HCT116 (cell line): ENCODE measurements at regions not wholly inside any gene's neighbourhood (a gene's known extent, or its start where the extent isn't known, plus 50 kb on each side); places are given as distances from the start of the nearest gene placed in this dataset.

ENCODE experiments used
- ATAC-seq: fragments of 200-7000 bp; cut with Tn5 transposase; 2 replicates; pipeline ENCODE4 v1.9.1; 2020; ENCODE audit warnings: mild to moderate bottlenecking, moderate library complexity
- BruUV-seq: library from RNA; stranded (reverse); fragments of 400-500 nt; replicated peaks from 2 replicates; lab custom pipeline; 2021; lab: Mats Ljungman, UMichigan
- CTCF ChIA-PET: fragments of 300-600 bp; sonication (Branson Sonifier 250); formaldehyde crosslinking; loops from one replicate; lab custom pipeline; 2021; ENCODE audit warnings: antibody characterized with exemption; lab: Charles Lee
- POLR2A ChIA-PET: fragments of 300-600, 350-600 bp; sonication (Branson Sonifier 250); formaldehyde crosslinking; loops from one replicate; lab custom pipeline; 2021; ENCODE audit warnings: antibody characterized with exemption; lab: Charles Lee
- RAD21 ChIA-PET, 2 experiments: fragments of 300-600 bp; sonication (Branson Sonifier 250); formaldehyde crosslinking; loops; one replicate each; lab custom pipeline; 2023; ENCODE audit warnings: low total read pairs in 2 of 2; ENCODE audit not compliant: uncharacterized antibody in 2 of 2, unreplicated experiment in 2 of 2, low non-redundant PET in 1 of 2; lab: Charles Lee
- DNase-seq: peaks from one replicate; pipeline ENCODE4 v3.0.0-alpha.2; 2010; ENCODE audit warnings: low read depth, low spot score
- H2AFZ ChIP-seq: fragments of 200-600 bp; shearing (Covaris generic), sonication (generic); 2 replicates; pipeline ENCODE4 v1.6.1; 2017; ENCODE audit warnings: low read depth, mixed run types, mixed read lengths, antibody characterized with exemption, low read length; ENCODE audit not compliant: poor library complexity, severe bottlenecking
- H3K27ac ChIP-seq: 2 replicates; pipeline ENCODE4 v1.5.1; 2012; ENCODE audit warnings: low read depth, low read length
- H3K27me3 ChIP-seq: fragments of 200-600 bp; sonication (generic); 2 replicates; pipeline ENCODE4 v1.6.1; 2016; ENCODE audit warnings: mixed run types, low read length, mixed read lengths; ENCODE audit not compliant: insufficient read depth
- H3K36me3 ChIP-seq, 2 experiments: fragments of 200-500 bp in 1 of 2; fragments of 200-600 bp in 1 of 2; sonication (Bioruptor generic) in 1 of 2; sonication (generic) in 1 of 2; 2 replicates each; pipeline versions ENCODE4 v1.5.1 to v1.6.1; 2014 to 2016; ENCODE audit warnings: low read length in 2 of 2, inconsistent platforms in 1 of 2, mixed read lengths in 1 of 2, mixed run types in 1 of 2; ENCODE audit not compliant: insufficient read depth in 2 of 2, control insufficient read depth in 1 of 2
- H3K4me1 ChIP-seq, 2 experiments: fragments of 200-600 bp in 1 of 2; sonication (generic) in 1 of 2; 2 replicates each; pipeline versions ENCODE4 v1.5.1 to v1.6.1; 2012 to 2017; ENCODE audit warnings: low read length in 2 of 2, inconsistent platforms in 1 of 2, mild to moderate bottlenecking in 1 of 2, mixed read lengths in 1 of 2, mixed run types in 1 of 2, moderate library complexity in 1 of 2; ENCODE audit not compliant: insufficient read depth in 2 of 2, control insufficient read depth in 1 of 2
- H3K4me2 ChIP-seq: fragments of 200-600 bp; sonication (generic); 2 replicates; pipeline ENCODE4 v1.6.1; 2017; ENCODE audit warnings: mixed run types, low read length, mixed read lengths
- H3K4me3 ChIP-seq, 2 experiments: fragments of 200-600 bp in 1 of 2; sonication (generic) in 1 of 2; replicated peaks in 1 of 2; 2 replicates each; pipeline ENCODE4 v1.5.1; 2011 to 2016; ENCODE audit warnings: low read length in 2 of 2, control low read depth in 1 of 2, low read depth in 1 of 2, mild to moderate bottlenecking in 1 of 2, mixed read lengths in 1 of 2, mixed run types in 1 of 2
- H3K79me2 ChIP-seq: fragments of 200-600 bp; sonication (generic); 2 replicates; pipeline ENCODE4 v1.6.1; 2017; ENCODE audit warnings: mild to moderate bottlenecking, mixed run types, low read length, moderate library complexity, mixed read lengths; ENCODE audit not compliant: insufficient read depth
- H3K9ac ChIP-seq: fragments of 200-600 bp; sonication (generic); 2 replicates; pipeline ENCODE4 v1.6.1; 2016; ENCODE audit warnings: low read length, mixed read lengths
- H3K9me2 ChIP-seq: fragments of 200-600 bp; sonication (generic), shearing (Covaris generic); 2 replicates; pipeline ENCODE4 v1.6.1; 2017; ENCODE audit warnings: mixed run types, mild to moderate bottlenecking, moderate library complexity; ENCODE audit not compliant: insufficient read depth
- H3K9me3 ChIP-seq, 2 experiments: fragments of 200-500 bp in 1 of 2; fragments of 200-600 bp in 1 of 2; sonication (Bioruptor generic) in 1 of 2; sonication (generic) in 1 of 2; 2 replicates each; pipeline ENCODE4 v1.6.1; 2014 to 2017; ENCODE audit warnings: low read length in 2 of 2, mixed read lengths in 2 of 2, inconsistent platforms in 1 of 2, low read depth in 1 of 2, mild to moderate bottlenecking in 1 of 2, mixed run types in 1 of 2, moderate library complexity in 1 of 2; ENCODE audit not compliant: control insufficient read depth in 1 of 2, insufficient read depth in 1 of 2
- H4K20me1 ChIP-seq: fragments of 200-600 bp; sonication (generic), shearing (Covaris generic); 2 replicates; pipeline ENCODE4 v1.6.1; 2017; ENCODE audit warnings: mixed run types, mild to moderate bottlenecking, moderate library complexity; ENCODE audit not compliant: insufficient read depth
- CBX3 ChIP-seq: IDR thresholded peaks from 2 replicates; pipeline ENCODE4 v1.6.1; 2012; ENCODE audit warnings: low read depth
- CEBPB ChIP-seq: IDR thresholded peaks from 2 replicates; pipeline ENCODE4 v1.6.1; 2012; ENCODE audit warnings: low read depth
- EGR1 ChIP-seq: IDR thresholded peaks from 2 replicates; pipeline ENCODE4 v1.6.1; 2012; ENCODE audit warnings: low read depth
- ELF1 ChIP-seq: IDR thresholded peaks from 2 replicates; pipeline ENCODE4 v1.6.1; 2012; ENCODE audit warnings: low read depth, borderline replicate concordance
- EZH2phosphoT487 ChIP-seq: fragments of 200-600 bp; IDR thresholded peaks from 2 replicates; pipeline ENCODE4 v1.6.1; 2018; ENCODE audit warnings: antibody characterized with exemption, borderline replicate concordance
- JUND ChIP-seq: IDR thresholded peaks from 2 replicates; pipeline ENCODE4 v1.6.1; 2012
- POLR2A ChIP-seq: IDR thresholded peaks from 2 replicates; pipeline ENCODE4 v1.7.0; 2011; ENCODE audit warnings: borderline replicate concordance; ENCODE audit not compliant: insufficient read depth, insufficient read length; ENCODE audit errors: extremely low read depth
- POLR2AphosphoS5 ChIP-seq: IDR thresholded peaks from 2 replicates; pipeline ENCODE4 v1.6.1; 2011; ENCODE audit warnings: mild to moderate bottlenecking, low read depth, low read length, moderate library complexity
- SP1 ChIP-seq: IDR thresholded peaks from 2 replicates; pipeline ENCODE4 v1.6.1; 2012; ENCODE audit warnings: low read depth
- SRF ChIP-seq: IDR thresholded peaks from 2 replicates; pipeline ENCODE4 v1.6.1; 2012; ENCODE audit warnings: low read depth
- TCF7L2 ChIP-seq: IDR thresholded peaks from 2 replicates; pipeline ENCODE4 v1.7.0; 2011; ENCODE audit warnings: borderline replicate concordance, inconsistent platforms; ENCODE audit not compliant: insufficient read depth, insufficient read length; ENCODE audit errors: extremely low read depth
- YY1 ChIP-seq: IDR thresholded peaks from 2 replicates; pipeline ENCODE4 v1.6.1; 2011; ENCODE audit warnings: low read length, low read depth, moderate library complexity, mild to moderate bottlenecking; ENCODE audit not compliant: insufficient replicate concordance; ENCODE audit errors: extremely low read depth
- ZFX ChIP-seq: fragments of 450-650 bp; IDR thresholded peaks from 2 replicates; pipeline ENCODE4 v1.6.1; 2017
- ZNF274 ChIP-seq: fragments of 200-500 bp; sonication (Bioruptor generic); IDR thresholded peaks from 2 replicates; pipeline ENCODE4 v1.6.1; 2014; ENCODE audit warnings: mild to moderate bottlenecking, low read depth, low read length, inconsistent platforms
- intact Hi-C: fragments of 100-400 bp; cut with micrococcal nuclease; formaldehyde crosslinking; loops from 2 replicates; pipeline ENCODE4 v1.10.0; 2022
- TF ChIP-seq, protein P1 (sequence below): IDR thresholded peaks from 2 replicates; pipeline ENCODE4 v1.6.1; 2011; ENCODE audit warnings: mild to moderate bottlenecking, low read length, moderate library complexity; ENCODE audit not compliant: insufficient replicate concordance; ENCODE audit errors: extremely low read depth
- TF ChIP-seq, protein P2 (sequence below): IDR thresholded peaks from 2 replicates; pipeline ENCODE4 v1.6.1; 2012
- TF ChIP-seq, protein P3 (sequence below): IDR thresholded peaks from 2 replicates; pipeline ENCODE4 v1.6.1; 2012; ENCODE audit warnings: low read depth
- TF ChIP-seq, protein P4 (sequence below): IDR thresholded peaks from 2 replicates; pipeline ENCODE4 v1.6.1; 2012
- TF ChIP-seq, protein P5 (sequence below), 3 experiments: fragments of 200-600 bp in 1 of 3; sonication (generic) in 1 of 3; IDR thresholded peaks in 2 of 3; conservative IDR thresholded peaks in 1 of 3; 2 replicates each; pipeline ENCODE4 v1.5.1; 2012 to 2017; ENCODE audit warnings: low read depth in 2 of 3, low read length in 2 of 3, antibody characterized with exemption in 1 of 3, borderline replicate concordance in 1 of 3, control low read depth in 1 of 3, mild to moderate bottlenecking in 1 of 3, mixed read lengths in 1 of 3, mixed run types in 1 of 3, moderate library complexity in 1 of 3; ENCODE audit not compliant: insufficient read depth in 1 of 3

DNA sequence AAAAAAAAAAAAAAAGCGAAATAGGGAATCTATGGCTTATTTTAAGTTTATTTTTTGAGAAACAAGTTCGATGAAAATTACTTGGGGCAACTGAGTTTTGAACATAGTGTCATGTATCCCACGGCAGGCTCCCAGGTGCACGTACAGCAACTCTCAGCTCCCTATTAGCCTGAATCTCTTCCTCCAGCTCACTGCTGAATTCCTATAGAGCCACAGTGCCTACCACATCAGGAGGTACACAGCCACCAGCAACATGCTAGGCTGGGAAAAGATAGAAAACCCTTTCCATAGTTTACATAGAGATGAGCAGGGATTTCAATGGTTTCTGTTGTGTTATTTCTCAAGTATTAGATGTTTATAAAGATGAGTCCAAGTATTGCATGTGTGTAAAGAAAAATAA, 115.9 kb upstream of the RGMB start:
- H3K27me3 ChIP-seq: no peaks in the 10 kb centered on the region
- RAD21 ChIA-PET: no interaction called here
- no peak overlapping the region for H3K4me3 ChIP-seq
- H2AFZ ChIP-seq: no peak overlapping the region
- H3K4me2 ChIP-seq: no peak overlapping the region
- H3K4me1 ChIP-seq: no peaks in the 10 kb centered on the region
- CTCF ChIA-PET: no interaction called here
- H3K9me2 ChIP-seq: no peaks in the 10 kb centered on the region
- intact Hi-C loops: no loop called here
- H3K9ac ChIP-seq: no peak overlapping the region
- TF ChIP-seq ELF1 (no peak), ZFX (no peak), SP1 (no peak), YY1 (no peak), CEBPB (no peak), POLR2AphosphoS5 (no peak), JUND (no peak), POLR2A (no peak), ZNF274 (no peak), CBX3 (no peak), EGR1 (no peak), SRF (no peak), EZH2phosphoT487 (no peak), TCF7L2 (no peak)
- TF ChIP-seq, protein P1, sequence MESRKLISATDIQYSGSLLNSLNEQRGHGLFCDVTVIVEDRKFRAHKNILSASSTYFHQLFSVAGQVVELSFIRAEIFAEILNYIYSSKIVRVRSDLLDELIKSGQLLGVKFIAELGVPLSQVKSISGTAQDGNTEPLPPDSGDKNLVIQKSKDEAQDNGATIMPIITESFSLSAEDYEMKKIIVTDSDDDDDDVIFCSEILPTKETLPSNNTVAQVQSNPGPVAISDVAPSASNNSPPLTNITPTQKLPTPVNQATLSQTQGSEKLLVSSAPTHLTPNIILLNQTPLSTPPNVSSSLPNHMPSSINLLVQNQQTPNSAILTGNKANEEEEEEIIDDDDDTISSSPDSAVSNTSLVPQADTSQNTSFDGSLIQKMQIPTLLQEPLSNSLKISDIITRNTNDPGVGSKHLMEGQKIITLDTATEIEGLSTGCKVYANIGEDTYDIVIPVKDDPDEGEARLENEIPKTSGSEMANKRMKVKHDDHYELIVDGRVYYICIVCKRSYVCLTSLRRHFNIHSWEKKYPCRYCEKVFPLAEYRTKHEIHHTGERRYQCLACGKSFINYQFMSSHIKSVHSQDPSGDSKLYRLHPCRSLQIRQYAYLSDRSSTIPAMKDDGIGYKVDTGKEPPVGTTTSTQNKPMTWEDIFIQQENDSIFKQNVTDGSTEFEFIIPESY: no peak
- TF ChIP-seq, protein P2, sequence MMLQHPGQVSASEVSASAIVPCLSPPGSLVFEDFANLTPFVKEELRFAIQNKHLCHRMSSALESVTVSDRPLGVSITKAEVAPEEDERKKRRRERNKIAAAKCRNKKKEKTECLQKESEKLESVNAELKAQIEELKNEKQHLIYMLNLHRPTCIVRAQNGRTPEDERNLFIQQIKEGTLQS: no peak
- TF ChIP-seq, protein P3, sequence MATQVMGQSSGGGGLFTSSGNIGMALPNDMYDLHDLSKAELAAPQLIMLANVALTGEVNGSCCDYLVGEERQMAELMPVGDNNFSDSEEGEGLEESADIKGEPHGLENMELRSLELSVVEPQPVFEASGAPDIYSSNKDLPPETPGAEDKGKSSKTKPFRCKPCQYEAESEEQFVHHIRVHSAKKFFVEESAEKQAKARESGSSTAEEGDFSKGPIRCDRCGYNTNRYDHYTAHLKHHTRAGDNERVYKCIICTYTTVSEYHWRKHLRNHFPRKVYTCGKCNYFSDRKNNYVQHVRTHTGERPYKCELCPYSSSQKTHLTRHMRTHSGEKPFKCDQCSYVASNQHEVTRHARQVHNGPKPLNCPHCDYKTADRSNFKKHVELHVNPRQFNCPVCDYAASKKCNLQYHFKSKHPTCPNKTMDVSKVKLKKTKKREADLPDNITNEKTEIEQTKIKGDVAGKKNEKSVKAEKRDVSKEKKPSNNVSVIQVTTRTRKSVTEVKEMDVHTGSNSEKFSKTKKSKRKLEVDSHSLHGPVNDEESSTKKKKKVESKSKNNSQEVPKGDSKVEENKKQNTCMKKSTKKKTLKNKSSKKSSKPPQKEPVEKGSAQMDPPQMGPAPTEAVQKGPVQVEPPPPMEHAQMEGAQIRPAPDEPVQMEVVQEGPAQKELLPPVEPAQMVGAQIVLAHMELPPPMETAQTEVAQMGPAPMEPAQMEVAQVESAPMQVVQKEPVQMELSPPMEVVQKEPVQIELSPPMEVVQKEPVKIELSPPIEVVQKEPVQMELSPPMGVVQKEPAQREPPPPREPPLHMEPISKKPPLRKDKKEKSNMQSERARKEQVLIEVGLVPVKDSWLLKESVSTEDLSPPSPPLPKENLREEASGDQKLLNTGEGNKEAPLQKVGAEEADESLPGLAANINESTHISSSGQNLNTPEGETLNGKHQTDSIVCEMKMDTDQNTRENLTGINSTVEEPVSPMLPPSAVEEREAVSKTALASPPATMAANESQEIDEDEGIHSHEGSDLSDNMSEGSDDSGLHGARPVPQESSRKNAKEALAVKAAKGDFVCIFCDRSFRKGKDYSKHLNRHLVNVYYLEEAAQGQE: no peak
- TF ChIP-seq, protein P4, sequence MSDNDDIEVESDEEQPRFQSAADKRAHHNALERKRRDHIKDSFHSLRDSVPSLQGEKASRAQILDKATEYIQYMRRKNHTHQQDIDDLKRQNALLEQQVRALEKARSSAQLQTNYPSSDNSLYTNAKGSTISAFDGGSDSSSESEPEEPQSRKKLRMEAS: no peak
- TF ChIP-seq, protein P5, sequence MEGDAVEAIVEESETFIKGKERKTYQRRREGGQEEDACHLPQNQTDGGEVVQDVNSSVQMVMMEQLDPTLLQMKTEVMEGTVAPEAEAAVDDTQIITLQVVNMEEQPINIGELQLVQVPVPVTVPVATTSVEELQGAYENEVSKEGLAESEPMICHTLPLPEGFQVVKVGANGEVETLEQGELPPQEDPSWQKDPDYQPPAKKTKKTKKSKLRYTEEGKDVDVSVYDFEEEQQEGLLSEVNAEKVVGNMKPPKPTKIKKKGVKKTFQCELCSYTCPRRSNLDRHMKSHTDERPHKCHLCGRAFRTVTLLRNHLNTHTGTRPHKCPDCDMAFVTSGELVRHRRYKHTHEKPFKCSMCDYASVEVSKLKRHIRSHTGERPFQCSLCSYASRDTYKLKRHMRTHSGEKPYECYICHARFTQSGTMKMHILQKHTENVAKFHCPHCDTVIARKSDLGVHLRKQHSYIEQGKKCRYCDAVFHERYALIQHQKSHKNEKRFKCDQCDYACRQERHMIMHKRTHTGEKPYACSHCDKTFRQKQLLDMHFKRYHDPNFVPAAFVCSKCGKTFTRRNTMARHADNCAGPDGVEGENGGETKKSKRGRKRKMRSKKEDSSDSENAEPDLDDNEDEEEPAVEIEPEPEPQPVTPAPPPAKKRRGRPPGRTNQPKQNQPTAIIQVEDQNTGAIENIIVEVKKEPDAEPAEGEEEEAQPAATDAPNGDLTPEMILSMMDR (IDR thresholded peaks at IDR 0.05 in 2 of 3, conservative IDR thresholded peaks at IDR 0.05 in 1 of 3; ENCODE audit: borderline replicate concordance in 1 of 3, insufficient read depth in 1 of 3, low read depth in 2 of 3, low read length in 2 of 3): no peak
- H3K9me3 ChIP-seq: no peaks in the 10 kb centered on the region
- no peaks in the 10 kb centered on the region; the same call in 1 of the 2 replicates for H4K20me1 ChIP-seq
- H3K79me2 ChIP-seq: no peaks in the 10 kb centered on the region
- ATAC-seq (no peak), DNase-seq (no peak)
- no TSS peak for BruUV-seq
- H3K27ac ChIP-seq: no peak overlapping the region
- no peaks in the 10 kb centered on the region for H3K36me3 ChIP-seq
- POLR2A ChIA-PET: no interaction called here
